ENCODE measurements at regions not wholly inside any gene's neighbourhood (a gene's known extent, or its start where the extent isn't known, plus 50 kb on each side); places are given as distances from the start of the nearest gene placed in this dataset.

- BruUV-seq (replicated peaks): no TSS peak
- DNase-seq: peak; percentile 38
- POLR2A ChIA-PET (ENCODE audit: unreplicated experiment): no interaction called here
Observed at GRCh38 chr5:101943784-101944183, 352.3 kb downstream of the SLCO4C1 start.

GRCh38 chr5:101942321-101942882 is 353.7 kb downstream of the SLCO4C1 start:
- ChIA-PET CTCF (no interaction called here), POLR2A (ENCODE audit: unreplicated experiment) (no interaction called here)
- no TSS peak for BruUV-seq (replicated peaks)
- Histone ChIP-seq H3K4me3 (ENCODE audit: low read length) (no peak overlapping the region), H3K27ac (ENCODE audit: low read length) (no peak overlapping the region), H3K79me2 (ENCODE audit: low read length) (no peaks in the 10 kb centered on the region), H4K20me1 (ENCODE audit: low read length) (no peaks in the 10 kb centered on the region), H3K9ac (ENCODE audit: low read length) (no peak overlapping the region), H3K36me3 (ENCODE audit: low read depth, low read length) (no peaks in the 10 kb centered on the region), H3K9me2 (replicated peaks; ENCODE audit: low read length) (no peaks in the 10 kb centered on the region), H3F3A (ENCODE audit: low read length, unreplicated experiment) (no peaks in the 10 kb centered on the region), H3K9me3 (ENCODE audit: low read length) (no peaks in the 10 kb centered on the region), H3K27me3 (ENCODE audit: low read length) (peaks cover 2% of the 10 kb centered on the region; the same call in 1 of the 2 replicates), H3K4me1 (ENCODE audit: insufficient read depth, low read length) (no peaks in the 10 kb centered on the region), H2AFZ (ENCODE audit: low read length) (peak overlapping the region; percentile 18; the same call in 1 of the 2 replicates), H3K4me2 (ENCODE audit: low read length) (no peak overlapping the region)
- DNase-seq (peak; percentile 68), ATAC-seq (peak; percentile 81)
- TF ChIP-seq CTCF (conservative IDR thresholded peaks at IDR 0.05; ENCODE audit: low read depth, low read length) (peak; percentile 87), EZH2 (IDR thresholded peaks at IDR 0.05; ENCODE audit: low read length, unreplicated experiment) (no peak)
- intact Hi-C loops (cut with micrococcal nuclease): loop anchor here (1.0 to 5.0 kb wide), 4 partner anchors 35 to 280 kb away; no protein-coding TSS in a partner anchor

More at GRCh38 chr5:101943784-101944183, 352.3 kb downstream of the SLCO4C1 start:
- Histone ChIP-seq H3K4me2 (ENCODE audit: low read length) (no peak overlapping the region), H3K36me3 (ENCODE audit: low read depth, low read length) (no peaks in the 10 kb centered on the region), H3K9ac (ENCODE audit: low read length) (no peak overlapping the region), H3K27ac (ENCODE audit: low read length) (no peak overlapping the region), H3K27me3 (ENCODE audit: low read length) (peaks cover 2% of the 10 kb centered on the region; the same call in 1 of the 2 replicates), H3K79me2 (ENCODE audit: low read length) (no peaks in the 10 kb centered on the region), H4K20me1 (ENCODE audit: low read length) (no peaks in the 10 kb centered on the region), H3F3A (ENCODE audit: low read length, unreplicated experiment) (no peaks in the 10 kb centered on the region), H3K9me3 (ENCODE audit: low read length) (no peaks in the 10 kb centered on the region), H2AFZ (ENCODE audit: low read length) (0 out of 2 replicates have a peak overlapping the region, but pooled peaks have one; percentile 5), H3K9me2 (replicated peaks; ENCODE audit: low read length) (no peaks in the 10 kb centered on the region), H3K4me1 (ENCODE audit: insufficient read depth, low read length) (no peaks in the 10 kb centered on the region), H3K4me3 (ENCODE audit: low read length) (no peak overlapping the region)
- CTCF ChIA-PET: no interaction called here
- TF ChIP-seq CTCF (conservative IDR thresholded peaks at IDR 0.05; ENCODE audit: low read depth, low read length) (no peak), EZH2phosphoT487 (IDR thresholded peaks at IDR 0.05; ENCODE audit: borderline replicate concordance, low read length) (no peak), EZH2 (IDR thresholded peaks at IDR 0.05; ENCODE audit: low read length, unreplicated experiment) (no peak)
- peak; percentile 59; the same call in 1 of the 2 replicates for ATAC-seq
- intact Hi-C loops (cut with micrococcal nuclease): loop anchor here (2.0 to 5.0 kb wide), 2 partner anchors 149 to 279 kb away; no protein-coding TSS in a partner anchor

- Histone ChIP-seq H3K27ac (ENCODE audit: low read length) (no peak overlapping the region), H3K4me3 (ENCODE audit: low read length) (no peak overlapping the region), H3K4me1 (ENCODE audit: insufficient read depth, low read length) (no peaks in the 10 kb centered on the region), H3F3A (ENCODE audit: low read length, unreplicated experiment) (no peaks in the 10 kb centered on the region), H3K36me3 (ENCODE audit: low read depth, low read length) (no peaks in the 10 kb centered on the region), H3K79me2 (ENCODE audit: low read length) (no peaks in the 10 kb centered on the region), H3K9ac (ENCODE audit: low read length) (no peak overlapping the region), H4K20me1 (ENCODE audit: low read length) (no peaks in the 10 kb centered on the region), H3K9me2 (replicated peaks; ENCODE audit: low read length) (no peaks in the 10 kb centered on the region), H3K27me3 (ENCODE audit: low read length) (peaks cover 2% of the 10 kb centered on the region; the same call in 1 of the 2 replicates), H3K4me2 (ENCODE audit: low read length) (no peak overlapping the region), H2AFZ (ENCODE audit: low read length) (no peak overlapping the region), H3K9me3 (ENCODE audit: low read length) (no peaks in the 10 kb centered on the region)
- no peak for ATAC-seq
- CTCF ChIA-PET: no interaction called here
- no TSS peak for BruUV-seq (replicated peaks)
- intact Hi-C loops (cut with micrococcal nuclease): no loop called here
- POLR2A ChIA-PET (ENCODE audit: unreplicated experiment): no interaction called here
- TF ChIP-seq CTCF (conservative IDR thresholded peaks at IDR 0.05; ENCODE audit: low read depth, low read length) (no peak), EZH2phosphoT487 (IDR thresholded peaks at IDR 0.05; ENCODE audit: borderline replicate concordance, low read length) (no peak), EZH2 (IDR thresholded peaks at IDR 0.05; ENCODE audit: low read length, unreplicated experiment) (no peak)
- DNase-seq: no peak
Observed at GRCh38 chr5:101937041-101937440, 359.0 kb downstream of the SLCO4C1 start.

Data from PC-3 (cell line).